ENCODE measurements at regions not wholly inside any gene's neighbourhood (a gene's known extent, or its start where the extent isn't known, plus 50 kb on each side); places are given as distances from the start of the nearest gene placed in this dataset.
"Not testable (repeated sequence)": the region's sequence is repeated elsewhere in the genome, so short reads cannot be mapped to it uniquely, and the experiment has no call there.

GRCh38 chr15:99788156-99788555 lies 54.9 kb upstream of the LYSMD4 start:
- DNase-seq (ENCODE audit: low spot score) = no peak
- H3K36me3 ChIP-seq = no peaks in the 10 kb centered on the region
- H3K27ac ChIP-seq = no peak overlapping the region
- no peaks in the 10 kb centered on the region for H3K4me1 ChIP-seq
- no peaks in the 10 kb centered on the region for H3K27me3 ChIP-seq
- H3K9me3 ChIP-seq = no peaks in the 10 kb centered on the region
- H3K4me3 ChIP-seq = no peak overlapping the region
- TF ChIP-seq, protein P1, sequence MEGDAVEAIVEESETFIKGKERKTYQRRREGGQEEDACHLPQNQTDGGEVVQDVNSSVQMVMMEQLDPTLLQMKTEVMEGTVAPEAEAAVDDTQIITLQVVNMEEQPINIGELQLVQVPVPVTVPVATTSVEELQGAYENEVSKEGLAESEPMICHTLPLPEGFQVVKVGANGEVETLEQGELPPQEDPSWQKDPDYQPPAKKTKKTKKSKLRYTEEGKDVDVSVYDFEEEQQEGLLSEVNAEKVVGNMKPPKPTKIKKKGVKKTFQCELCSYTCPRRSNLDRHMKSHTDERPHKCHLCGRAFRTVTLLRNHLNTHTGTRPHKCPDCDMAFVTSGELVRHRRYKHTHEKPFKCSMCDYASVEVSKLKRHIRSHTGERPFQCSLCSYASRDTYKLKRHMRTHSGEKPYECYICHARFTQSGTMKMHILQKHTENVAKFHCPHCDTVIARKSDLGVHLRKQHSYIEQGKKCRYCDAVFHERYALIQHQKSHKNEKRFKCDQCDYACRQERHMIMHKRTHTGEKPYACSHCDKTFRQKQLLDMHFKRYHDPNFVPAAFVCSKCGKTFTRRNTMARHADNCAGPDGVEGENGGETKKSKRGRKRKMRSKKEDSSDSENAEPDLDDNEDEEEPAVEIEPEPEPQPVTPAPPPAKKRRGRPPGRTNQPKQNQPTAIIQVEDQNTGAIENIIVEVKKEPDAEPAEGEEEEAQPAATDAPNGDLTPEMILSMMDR (IDR thresholded peaks at IDR 0.05) = no peak

GRCh38 chr15:99784800-99785199 lies 51.6 kb upstream of the LYSMD4 start:
- not testable (repeated sequence) for H3K9me3 ChIP-seq; H3K4me3 ChIP-seq; H3K36me3 ChIP-seq; DNase-seq (ENCODE audit: low spot score); H3K4me1 ChIP-seq; H3K27me3 ChIP-seq; H3K27ac ChIP-seq

DNA sequence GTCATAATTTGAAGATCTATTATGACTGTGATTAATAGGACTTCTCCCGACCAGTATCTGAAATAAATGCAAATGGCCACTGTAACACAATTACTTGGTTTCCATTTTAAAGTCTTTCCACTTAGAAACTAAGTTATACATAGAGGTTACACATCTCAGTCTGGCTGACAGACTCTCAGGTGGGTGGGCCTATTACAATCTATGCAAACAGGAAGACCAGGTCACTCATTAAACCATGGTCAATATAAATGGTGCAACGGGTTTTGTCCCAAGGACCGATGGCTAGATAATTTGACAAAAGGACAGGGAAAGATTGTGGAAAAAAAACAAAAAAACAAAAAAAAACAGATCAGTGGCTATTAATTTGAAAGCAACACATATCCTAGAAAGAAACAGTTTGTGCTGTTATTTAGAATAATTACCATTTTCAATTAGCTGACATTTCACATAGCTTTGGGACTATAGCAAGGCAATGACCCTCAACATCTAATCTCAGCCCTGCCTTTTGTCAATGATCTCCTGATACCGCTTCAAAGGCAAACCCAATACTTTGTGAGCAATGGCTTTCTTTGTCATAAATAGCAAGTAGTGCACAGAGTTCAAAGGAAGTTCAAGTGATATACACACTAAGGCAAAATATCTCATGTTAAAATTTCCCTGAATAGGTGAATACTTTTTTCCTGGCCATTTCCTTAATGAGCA lies 50.8 kb upstream of the LYSMD4 start:
- H3K4me1 ChIP-seq; H3K27me3 ChIP-seq; DNase-seq (ENCODE audit: low spot score); H3K36me3 ChIP-seq; H3K27ac ChIP-seq; H3K4me3 ChIP-seq; H3K9me3 ChIP-seq: not testable (repeated sequence)

All from right atrium auricular region (tissue), 2 donors.